ENCODE measurements at regions not wholly inside any gene's neighbourhood (a gene's known extent, or its start where the extent isn't known, plus 50 kb on each side); places are given as distances from the start of the nearest gene placed in this dataset.

DNA sequence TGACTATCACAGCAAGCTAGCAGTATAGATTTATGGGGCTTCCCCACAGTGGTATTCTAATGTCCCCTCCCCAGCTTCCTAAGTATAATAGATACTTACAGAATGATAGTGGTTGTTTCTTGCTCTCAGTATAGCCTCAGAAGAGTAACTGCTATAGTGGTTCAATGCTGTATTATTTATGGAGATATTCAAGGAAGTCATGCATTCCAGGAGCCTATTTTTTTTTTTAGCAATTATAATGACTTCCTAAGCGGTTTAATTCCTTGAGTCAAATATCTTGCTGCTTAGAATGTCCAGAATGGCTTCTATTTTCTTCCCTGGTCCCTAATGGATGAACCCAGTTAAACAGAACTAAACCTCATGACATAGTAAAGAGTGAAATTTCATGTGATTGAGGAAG is 451.5 kb upstream of the SEMA3D start:
- Histone ChIP-seq H3K36me3 (no peaks in the 10 kb centered on the region), H3K27me3 (no peaks in the 10 kb centered on the region), H3K27ac (replicated peaks in 1 of 4) (no peak overlapping the region), H3K4me3 (no peak overlapping the region), H3K4me1 (no peaks in the 10 kb centered on the region), H3K9me3 (no peaks in the 10 kb centered on the region)
- 68% methylated on average over 1 of the region's 1 CpG for WGBS
- intact Hi-C loops (cut with DNase I): no loop called here
- TF ChIP-seq POLR2A (IDR thresholded peaks at IDR 0.05; ENCODE audit: low read depth): no peak
- DNase-seq (ENCODE audit: extremely low spot score): no peak

- Histone ChIP-seq H3K9me3 (no peaks in the 10 kb centered on the region), H3K27me3 (no peaks in the 10 kb centered on the region), H3K36me3 (no peaks in the 10 kb centered on the region), H3K4me1 (no peaks in the 10 kb centered on the region), H3K27ac (replicated peaks in 1 of 4) (no peak overlapping the region), H3K4me3 (no peak overlapping the region)
- DNase-seq (ENCODE audit: extremely low spot score): no peak
- intact Hi-C loops (cut with DNase I): no loop called here
- WGBS: 88% methylated on average over 2 of the region's 2 CpGs
- TF ChIP-seq CTCF (IDR thresholded peaks at IDR 0.05): no peak
- TF ChIP-seq POLR2A (IDR thresholded peaks at IDR 0.05; ENCODE audit: low read depth): no peak
- no peak for TF ChIP-seq POLR2AphosphoS5 (IDR thresholded peaks at IDR 0.05)
Observed at GRCh38 chr7:85634951-85635350, 448.1 kb upstream of the SEMA3D start.

- no peak overlapping the region for H3K27ac ChIP-seq (replicated peaks in 1 of 4)
- H3K4me1 ChIP-seq: no peaks in the 10 kb centered on the region
- TF ChIP-seq POLR2AphosphoS5 (IDR thresholded peaks at IDR 0.05): no peak
- TF ChIP-seq CTCF (IDR thresholded peaks at IDR 0.05): no peak
- no peak for TF ChIP-seq POLR2A (IDR thresholded peaks at IDR 0.05; ENCODE audit: low read depth)
- no peak for TF ChIP-seq EP300 (IDR thresholded peaks at IDR 0.05)
- no peaks in the 10 kb centered on the region for H3K27me3 ChIP-seq
- no peak for DNase-seq (ENCODE audit: extremely low spot score)
- intact Hi-C loops (cut with DNase I): no loop called here
- WGBS: 60% methylated on average over 1 of the region's 1 CpG
- H3K9me3 ChIP-seq: no peaks in the 10 kb centered on the region
- no peak overlapping the region for H3K4me3 ChIP-seq
- no peaks in the 10 kb centered on the region for H3K36me3 ChIP-seq
Observed at GRCh38 chr7:85630904-85631600, 444.2 kb upstream of the SEMA3D start.

- WGBS: 87% methylated on average over 5 of the region's 5 CpGs
- H3K4me3 ChIP-seq: no peak overlapping the region
- intact Hi-C loops (cut with DNase I): no loop called here
- H3K9me3 ChIP-seq: no peaks in the 10 kb centered on the region
- H3K27ac ChIP-seq (replicated peaks in 1 of 4): no peak overlapping the region
- H3K36me3 ChIP-seq: no peaks in the 10 kb centered on the region
- H3K27me3 ChIP-seq: no peaks in the 10 kb centered on the region
- DNase-seq (ENCODE audit: extremely low spot score): no peak
- no peaks in the 10 kb centered on the region for H3K4me1 ChIP-seq
- TF ChIP-seq CTCF (IDR thresholded peaks at IDR 0.05) (no peak), POLR2A (IDR thresholded peaks at IDR 0.05; ENCODE audit: low read depth) (no peak), EP300 (IDR thresholded peaks at IDR 0.05) (no peak), POLR2AphosphoS5 (IDR thresholded peaks at IDR 0.05) (no peak)
Observed at GRCh38 chr7:85627791-85628586, 441.1 kb upstream of the SEMA3D start.

- Histone ChIP-seq H3K36me3 (no peaks in the 10 kb centered on the region), H3K27me3 (no peaks in the 10 kb centered on the region), H3K4me1 (no peaks in the 10 kb centered on the region), H3K4me3 (no peak overlapping the region), H3K27ac (replicated peaks in 1 of 4) (no peak overlapping the region), H3K9me3 (peaks cover 0 to 6% (median 0%) of the 10 kb centered on the region in 4 donors)
- WGBS: 82% methylated on average over 1 of the region's 1 CpG
- DNase-seq (ENCODE audit: extremely low spot score): no peak
- intact Hi-C loops (cut with DNase I): no loop called here
- no peak for TF ChIP-seq POLR2A (IDR thresholded peaks at IDR 0.05; ENCODE audit: low read depth)
- no peak for TF ChIP-seq EP300 (IDR thresholded peaks at IDR 0.05)
- TF ChIP-seq CTCF (IDR thresholded peaks at IDR 0.05): no peak
- no peak for TF ChIP-seq POLR2AphosphoS5 (IDR thresholded peaks at IDR 0.05)
Observed at GRCh38 chr7:85622059-85622458, 435.2 kb upstream of the SEMA3D start.

All from esophagus muscularis mucosa (tissue), 4 donors.